ENCODE measurements at regions not wholly inside any gene's neighbourhood (a gene's known extent, or its start where the extent isn't known, plus 50 kb on each side); places are given as distances from the start of the nearest gene placed in this dataset.

- peaks cover 56% of the 10 kb centered on the region for H3K27me3 ChIP-seq (ENCODE audit: low read depth)
- no peaks in the 10 kb centered on the region for H3K36me3 ChIP-seq
- intact Hi-C loops (cut with micrococcal nuclease), result no loop called here
- H3K4me1 ChIP-seq, result no peaks in the 10 kb centered on the region
- peaks cover 4% of the 10 kb centered on the region for H3K9me3 ChIP-seq (replicated peaks)
- no peak overlapping the region for H3K27ac ChIP-seq (replicated peaks)
- TF ChIP-seq CTCF (IDR thresholded peaks at IDR 0.05; ENCODE audit: borderline replicate concordance), result no peak
- H3K4me3 ChIP-seq, result no peak overlapping the region
- DNase-seq, result no peak
Observed at GRCh38 chr12:111135293-111135832, 215.0 kb upstream of the MYL2 start.

- no peak overlapping the region for H3K4me3 ChIP-seq
- DNase-seq, result no peak
- H3K4me1 ChIP-seq, result no peaks in the 10 kb centered on the region
- no peak for TF ChIP-seq CTCF (IDR thresholded peaks at IDR 0.05; ENCODE audit: borderline replicate concordance)
- H3K27ac ChIP-seq (replicated peaks), result no peak overlapping the region
- no peaks in the 10 kb centered on the region for H3K36me3 ChIP-seq
- H3K27me3 ChIP-seq (ENCODE audit: low read depth), result peaks cover 18% of the 10 kb centered on the region
- intact Hi-C loops (cut with micrococcal nuclease), result no loop called here
- peaks cover 4% of the 10 kb centered on the region for H3K9me3 ChIP-seq (replicated peaks)
Observed at GRCh38 chr12:111130336-111130735, 210.0 kb upstream of the MYL2 start.

- Histone ChIP-seq H3K4me3 (no peak overlapping the region), H3K27me3 (ENCODE audit: low read depth) (peaks cover 14% of the 10 kb centered on the region), H3K9me3 (replicated peaks) (peaks cover 4% of the 10 kb centered on the region), H3K36me3 (no peaks in the 10 kb centered on the region), H3K4me1 (no peaks in the 10 kb centered on the region), H3K27ac (replicated peaks) (no peak overlapping the region)
- intact Hi-C loops (cut with micrococcal nuclease), result no loop called here
- TF ChIP-seq CTCF (IDR thresholded peaks at IDR 0.05; ENCODE audit: borderline replicate concordance), result no peak
- no peak for DNase-seq
Observed at GRCh38 chr12:111129149-111129767, 208.9 kb upstream of the MYL2 start.

GRCh38 chr12:111126331-111126730, 206.0 kb upstream of the MYL2 start:
- Histone ChIP-seq H3K36me3 (no peaks in the 10 kb centered on the region), H3K27ac (replicated peaks) (no peak overlapping the region), H3K4me3 (no peak overlapping the region), H3K27me3 (ENCODE audit: low read depth) (peaks cover 6% of the 10 kb centered on the region), H3K4me1 (peaks cover 7% of the 10 kb centered on the region), H3K9me3 (replicated peaks) (no peaks in the 10 kb centered on the region)
- no peak for DNase-seq
- intact Hi-C loops (cut with micrococcal nuclease), result no loop called here
- TF ChIP-seq CTCF (IDR thresholded peaks at IDR 0.05; ENCODE audit: borderline replicate concordance), result no peak

- TF ChIP-seq CTCF (IDR thresholded peaks at IDR 0.05; ENCODE audit: borderline replicate concordance), result no peak
- intact Hi-C loops (cut with micrococcal nuclease), result no loop called here
- H3K4me3 ChIP-seq, result no peak overlapping the region
Observed at GRCh38 chr12:111124183-111124582, 203.8 kb upstream of the MYL2 start.

More at GRCh38 chr12:111124183-111124582, 203.8 kb upstream of the MYL2 start:
- Histone ChIP-seq H3K27ac (replicated peaks) (no peak overlapping the region), H3K36me3 (no peaks in the 10 kb centered on the region), H3K27me3 (ENCODE audit: low read depth) (peaks cover 14% of the 10 kb centered on the region), H3K9me3 (replicated peaks) (no peaks in the 10 kb centered on the region), H3K4me1 (peaks cover 7% of the 10 kb centered on the region)
- no peak for DNase-seq

Data from left ventricle myocardium inferior (tissue), 1 donor.